Gastroesophageal sphincter (tissue), 3 donors: ENCODE measurements at regions not wholly inside any gene's neighbourhood (a gene's known extent, or its start where the extent isn't known, plus 50 kb on each side); places are given as distances from the start of the nearest gene placed in this dataset.

Experiments
- CTCF ChIP-seq, 4 experiments: fragments of 200-600 bp in 2 of 4; fragments of 450-650 bp in 2 of 4; sonication (generic) in 1 of 4; IDR thresholded peaks; one replicate each; pipeline ENCODE4 v1.5.1; 2017 to 2019; ENCODE audit warnings: antibody characterized with exemption in 4 of 4, mild to moderate bottlenecking in 2 of 4, moderate library complexity in 2 of 4
- EP300 ChIP-seq: sonication (generic); formaldehyde crosslinking; IDR thresholded peaks from one replicate; pipeline ENCODE4 v1.6.1; 2017; ENCODE audit warnings: antibody characterized with exemption, mild to moderate bottlenecking
- POLR2A ChIP-seq, 2 donors: fragments of 450-650 bp; IDR thresholded peaks; one replicate each; pipeline ENCODE4 v1.6.1; 2017; ENCODE audit warnings: antibody characterized with exemption in 2 of 2, mild to moderate bottlenecking in 2 of 2, moderate library complexity in 1 of 2
- POLR2AphosphoS5 ChIP-seq: sonication (generic); formaldehyde crosslinking; IDR thresholded peaks from one replicate; pipeline ENCODE4 v1.6.1; 2017; ENCODE audit warnings: antibody characterized with exemption

GRCh38 chr5:3110371-3110770 is 358.9 kb upstream of the IRX2 start:
- TF ChIP-seq CTCF (IDR thresholded peaks at IDR 0.05), result no peak
- no peak for TF ChIP-seq EP300
- no peak for TF ChIP-seq POLR2A (IDR thresholded peaks at IDR 0.05)
- TF ChIP-seq POLR2AphosphoS5, result no peak
